ENCODE measurements at regions not wholly inside any gene's neighbourhood (a gene's known extent, or its start where the extent isn't known, plus 50 kb on each side); places are given as distances from the start of the nearest gene placed in this dataset.
"Not testable (repeated sequence)": the region's sequence is repeated elsewhere in the genome, so short reads cannot be mapped to it uniquely, and the experiment has no call there.

- Histone ChIP-seq H3T11ph (ENCODE audit: low read length) (no peak overlapping the region), H3K14ac (ENCODE audit: insufficient read depth, low read length) (no peak overlapping the region), H3K4me2 (ENCODE audit: insufficient read depth, insufficient read length, low read length) (no peak overlapping the region), H2BK120ac (ENCODE audit: low read depth, low read length, poor library complexity, severe bottlenecking) (no peak overlapping the region), H3K9me3 (ENCODE audit: control insufficient read depth, low read depth, low read length) (no peaks in the 10 kb centered on the region), H3K4me1 (ENCODE audit: insufficient read depth, low read length) (no peaks in the 10 kb centered on the region), H3K56ac (ENCODE audit: insufficient read length, low read depth, low read length) (no peak overlapping the region), H2BK15ac (ENCODE audit: low read depth, low read length) (no peak overlapping the region), H4K91ac (ENCODE audit: insufficient read length, low read depth, low read length) (no peak overlapping the region), H2AK5ac (ENCODE audit: insufficient read length, low read length) (no peak overlapping the region), H3K23me2 (ENCODE audit: insufficient read length, low read depth, low read length, poor library complexity, severe bottlenecking) (no peaks in the 10 kb centered on the region), H3K27ac (ENCODE audit: insufficient read length, low read depth, low read length) (no peak overlapping the region), H2BK12ac (ENCODE audit: insufficient read length, low read depth, low read length) (no peak overlapping the region), H3K27me3 (ENCODE audit: insufficient read depth, low read length) (no peaks in the 10 kb centered on the region), H3K23ac (ENCODE audit: insufficient read length, low read depth, low read length) (no peak overlapping the region), H2BK20ac (ENCODE audit: low read depth, low read length, poor library complexity, severe bottlenecking) (no peak overlapping the region), H3K79me1 (ENCODE audit: insufficient read depth, low read depth, low read length, poor library complexity, severe bottlenecking) (no peaks in the 10 kb centered on the region), H2AFZ (ENCODE audit: low read length) (no peak overlapping the region), H3K18ac (ENCODE audit: insufficient read length, low read depth, low read length) (no peak overlapping the region), H4K20me1 (ENCODE audit: control insufficient read depth, insufficient read depth, insufficient read length) (no peaks in the 10 kb centered on the region), H3K4ac (ENCODE audit: low read depth, low read length) (no peak overlapping the region), H2BK5ac (ENCODE audit: insufficient read length, low read length) (no peak overlapping the region), H3K9ac (ENCODE audit: extremely low read depth, insufficient read length, low read length) (no peak overlapping the region), H3K79me2 (ENCODE audit: insufficient read depth, low read length) (no peaks in the 10 kb centered on the region), H4K8ac (replicated peaks; ENCODE audit: insufficient read length, low read depth, low read length) (no peak overlapping the region), H4K5ac (ENCODE audit: insufficient read length, low read depth, low read length) (no peak overlapping the region)
- Mint-ChIP-seq H3K9me3 (peaks cover 13 to 16% of the 10 kb centered on the region in 2 experiments), H3K27me3 (ENCODE audit: low read depth) (no peaks in the 10 kb centered on the region; the same call in 1 of the 2 replicates), H3K27ac (no peak overlapping the region), H3K4me1 (peaks cover 4 to 6% of the 10 kb centered on the region in 2 experiments), H3K4me3 (no peak overlapping the region), H3K36me3 (ENCODE audit: insufficient read depth in 1 of 3, low read depth in 3 of 3) (peaks cover 2 to 16% (median 5%) of the 10 kb centered on the region in 3 experiments; a peak in 4 of 7 replicates)
- no CpG with 5 or more reads among the region's 4 CpGs for WGBS (ENCODE audit: extremely low coverage, insufficient read length, low lambda C conversion rate)
- DNase-seq, result no peak
- TF ChIP-seq CTCF (conservative IDR thresholded peaks at IDR 0.05), result no peak
Observed at GRCh38 chr4:152052451-152053057, 291.7 kb upstream of the GATB start.

- H3K4me1 Mint-ChIP-seq, result peaks cover 11 to 15% of the 10 kb centered on the region in 2 experiments
- WGBS (ENCODE audit: extremely low coverage, insufficient read length, low lambda C conversion rate), result no CpG with 5 or more reads among the region's 15 CpGs
Observed at GRCh38 chr4:152051332-152051731, 290.5 kb upstream of the GATB start.

More at GRCh38 chr4:152051332-152051731, 290.5 kb upstream of the GATB start:
- H3K4me2 ChIP-seq (ENCODE audit: insufficient read depth, insufficient read length, low read length); H3K27ac Mint-ChIP-seq; H2BK12ac ChIP-seq (ENCODE audit: insufficient read length, low read depth, low read length); H2BK15ac ChIP-seq (ENCODE audit: low read depth, low read length); H3K14ac ChIP-seq (ENCODE audit: insufficient read depth, low read length); H3K79me1 ChIP-seq (ENCODE audit: insufficient read depth, low read depth, low read length, poor library complexity, severe bottlenecking); DNase-seq; H3K9me3 Mint-ChIP-seq; H2AK5ac ChIP-seq (ENCODE audit: insufficient read length, low read length); H4K5ac ChIP-seq (ENCODE audit: insufficient read length, low read depth, low read length); H4K20me1 ChIP-seq (ENCODE audit: control insufficient read depth, insufficient read depth, insufficient read length); H3K27me3 Mint-ChIP-seq (ENCODE audit: low read depth); H3K9ac ChIP-seq (ENCODE audit: extremely low read depth, insufficient read length, low read length); H3K27ac ChIP-seq (ENCODE audit: insufficient read length, low read depth, low read length); H3K36me3 Mint-ChIP-seq (ENCODE audit: insufficient read depth in 1 of 3, low read depth in 3 of 3); H3K4ac ChIP-seq (ENCODE audit: low read depth, low read length); H3K23ac ChIP-seq (ENCODE audit: insufficient read length, low read depth, low read length); H3K18ac ChIP-seq (ENCODE audit: insufficient read length, low read depth, low read length); H3K4me1 ChIP-seq (ENCODE audit: insufficient read depth, low read length); H2BK5ac ChIP-seq (ENCODE audit: insufficient read length, low read length); H2BK20ac ChIP-seq (ENCODE audit: low read depth, low read length, poor library complexity, severe bottlenecking); H3K79me2 ChIP-seq (ENCODE audit: insufficient read depth, low read length); H3K27me3 ChIP-seq (ENCODE audit: insufficient read depth, low read length); H4K8ac ChIP-seq (replicated peaks; ENCODE audit: insufficient read length, low read depth, low read length); H4K91ac ChIP-seq (ENCODE audit: insufficient read length, low read depth, low read length); H3T11ph ChIP-seq (ENCODE audit: low read length); H2BK120ac ChIP-seq (ENCODE audit: low read depth, low read length, poor library complexity, severe bottlenecking); H3K9me3 ChIP-seq (ENCODE audit: control insufficient read depth, low read depth, low read length); H2AFZ ChIP-seq (ENCODE audit: low read length); H3K56ac ChIP-seq (ENCODE audit: insufficient read length, low read depth, low read length); H3K23me2 ChIP-seq (ENCODE audit: insufficient read length, low read depth, low read length, poor library complexity, severe bottlenecking); H3K4me3 Mint-ChIP-seq: not testable (repeated sequence)
